GM19351 (cell line): ENCODE measurements at regions not wholly inside any gene's neighbourhood (a gene's known extent, or its start where the extent isn't known, plus 50 kb on each side); places are given as distances from the start of the nearest gene placed in this dataset.

Experiments
- ATAC-seq: cut with Tn5 transposase; IDR thresholded peaks from one replicate; pipeline ENCODE4 v1.9.1; 2021; ENCODE audit warnings: mild to moderate bottlenecking, moderate library complexity; ENCODE audit not compliant: unreplicated experiment

DNA sequence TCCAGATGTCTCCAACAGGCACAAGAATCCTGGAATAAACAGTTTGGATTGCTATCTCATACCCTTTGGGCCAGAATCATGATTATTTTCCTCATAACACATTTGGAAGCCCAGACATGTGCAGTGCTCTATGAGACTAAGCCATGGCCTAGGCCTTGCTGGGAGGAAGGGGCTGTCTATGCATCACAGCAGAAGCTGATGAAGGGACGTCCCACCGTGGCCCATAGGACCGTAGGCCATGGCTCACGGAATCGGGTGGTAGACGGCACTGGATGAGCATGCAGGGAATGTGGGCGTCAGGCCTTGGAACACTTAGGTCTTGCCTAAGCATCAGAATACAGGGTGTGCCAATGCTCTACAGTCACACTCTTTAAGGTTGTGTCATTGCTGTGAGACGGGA is 283.8 kb upstream of the TSHZ3 start:
- ATAC-seq: no peak

DNA sequence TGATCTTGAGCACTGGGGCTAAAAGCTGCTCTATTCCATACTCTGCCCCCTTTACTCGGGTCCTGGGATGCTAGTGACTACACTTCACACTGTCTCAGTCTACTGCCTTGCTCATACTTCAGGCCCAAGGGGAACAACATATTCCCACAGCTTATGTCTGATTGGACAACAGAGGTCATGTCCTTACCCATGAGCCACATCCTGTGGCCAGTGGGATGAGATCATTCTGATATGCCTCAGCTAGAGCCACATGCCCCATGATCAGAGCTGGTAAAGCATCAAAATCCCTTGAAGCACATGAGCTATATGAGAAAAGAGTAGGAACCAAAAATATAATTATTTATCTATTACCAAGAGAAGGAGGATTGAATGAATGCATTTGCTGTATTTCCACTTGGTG is 290.1 kb upstream of the TSHZ3 start:
- ATAC-seq: no peak

DNA sequence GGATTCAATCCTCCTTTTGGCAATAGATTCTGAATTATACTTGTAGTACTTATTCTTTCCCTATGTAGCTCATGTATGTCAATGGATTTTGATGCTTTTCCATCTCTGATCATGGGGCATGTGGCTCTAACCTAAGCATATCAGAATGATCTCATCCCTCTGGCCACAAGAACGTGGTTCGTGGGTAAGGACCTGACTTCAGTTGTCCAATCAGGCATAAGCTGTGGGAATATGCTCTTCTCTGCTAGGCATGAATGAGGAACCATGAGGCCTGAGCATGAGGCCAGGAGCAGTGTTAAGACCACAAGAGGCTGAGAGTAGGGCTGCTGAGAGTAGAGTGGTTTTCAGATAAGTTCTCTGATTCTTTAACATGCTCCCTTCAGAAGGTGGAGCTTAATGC is 292.4 kb upstream of the TSHZ3 start:
- no peak for ATAC-seq

DNA sequence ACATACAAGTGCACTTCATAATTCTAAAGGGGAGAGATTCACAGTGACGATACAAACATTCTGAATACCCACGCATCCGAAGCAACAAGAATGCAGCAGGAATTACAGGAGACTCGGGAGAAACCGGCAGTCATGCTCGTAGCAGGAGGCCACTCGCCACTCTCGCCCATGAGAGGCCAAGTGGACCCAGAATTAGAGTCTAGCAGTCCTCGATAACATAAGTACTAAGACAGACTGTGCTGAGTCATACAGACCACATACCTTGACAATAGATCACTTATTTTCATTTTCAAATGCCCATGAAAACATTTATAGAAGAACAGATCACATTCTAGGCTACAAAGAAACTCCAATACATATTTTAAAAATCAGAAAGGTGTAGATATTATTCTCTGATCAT is 299.1 kb upstream of the TSHZ3 start:
- ATAC-seq: no peak

DNA sequence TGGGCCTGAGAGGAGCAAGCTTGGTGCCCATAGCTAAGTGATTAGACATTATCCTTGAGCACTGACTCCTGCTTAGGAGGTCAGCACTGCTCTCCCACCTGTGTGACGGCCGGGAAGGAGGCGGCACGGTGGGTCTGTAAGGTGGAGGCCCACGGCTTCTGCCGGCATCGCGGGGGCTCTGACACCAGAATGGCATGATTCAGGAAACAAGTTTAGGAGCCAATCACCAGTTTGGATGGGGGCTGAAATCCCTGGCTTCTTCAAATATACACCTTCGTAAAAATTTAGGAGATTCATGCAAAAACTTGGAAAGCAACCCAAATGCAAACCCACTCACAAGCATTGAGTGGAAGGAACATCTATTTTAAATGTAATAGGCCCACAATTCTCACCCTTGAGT is 307.3 kb upstream of the TSHZ3 start:
- no peak for ATAC-seq

DNA sequence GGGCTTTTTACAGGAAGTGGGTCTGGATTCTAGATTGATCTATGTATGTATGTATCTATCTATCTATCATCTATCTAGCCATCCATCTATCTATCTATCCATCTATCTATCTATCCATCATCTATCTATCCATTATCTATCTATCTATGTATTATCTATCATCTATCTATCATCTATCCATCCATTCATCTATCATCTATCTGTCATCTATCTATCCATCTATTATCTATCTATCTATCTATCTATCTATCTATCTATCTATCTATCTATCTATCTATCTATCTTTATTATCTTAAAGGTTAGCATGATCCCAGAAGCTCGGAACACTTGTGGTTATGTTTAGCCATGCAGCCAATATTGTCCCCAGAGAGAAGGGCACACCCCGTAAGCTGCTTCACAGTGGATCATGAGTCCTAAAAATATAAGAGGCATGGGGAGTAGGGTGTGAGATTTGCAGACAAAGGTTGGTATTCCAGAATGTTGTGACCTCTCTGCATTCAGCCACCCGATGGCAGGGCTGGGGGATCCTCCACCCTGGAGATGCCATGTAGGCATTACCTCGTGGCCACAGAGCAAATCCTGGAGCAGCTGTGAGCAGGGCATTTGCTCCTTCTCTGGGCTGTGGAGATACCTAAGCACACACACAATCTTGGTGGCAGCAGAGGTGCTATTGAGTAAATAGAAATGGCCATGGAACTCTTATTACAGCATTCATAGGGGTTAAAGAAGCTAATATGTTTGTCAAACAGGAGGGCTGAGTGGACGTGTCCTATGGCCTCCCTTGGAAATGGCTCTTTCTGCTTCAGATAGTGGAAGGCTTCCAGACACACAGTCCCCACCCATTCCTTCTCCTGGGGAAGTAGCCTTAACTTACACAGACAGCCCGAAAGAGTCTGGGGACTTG is 310.0 kb upstream of the TSHZ3 start:
- ATAC-seq: no peak

DNA sequence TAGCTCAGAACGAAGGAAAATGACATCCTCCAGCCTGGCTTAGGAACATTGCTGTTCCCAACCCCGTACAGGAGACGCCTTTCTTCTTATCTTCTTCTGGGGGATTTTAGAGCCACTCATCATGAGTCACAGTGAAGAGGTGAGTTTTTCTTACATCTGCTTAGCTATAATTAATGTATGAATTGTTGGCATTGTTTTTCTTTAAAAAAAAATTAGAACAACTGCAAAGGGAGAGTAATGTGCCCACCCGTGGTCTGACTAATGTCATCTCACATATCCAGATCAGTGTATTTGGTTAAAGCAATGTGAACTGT is 310.6 kb upstream of the TSHZ3 start:
- ATAC-seq: no peak

DNA sequence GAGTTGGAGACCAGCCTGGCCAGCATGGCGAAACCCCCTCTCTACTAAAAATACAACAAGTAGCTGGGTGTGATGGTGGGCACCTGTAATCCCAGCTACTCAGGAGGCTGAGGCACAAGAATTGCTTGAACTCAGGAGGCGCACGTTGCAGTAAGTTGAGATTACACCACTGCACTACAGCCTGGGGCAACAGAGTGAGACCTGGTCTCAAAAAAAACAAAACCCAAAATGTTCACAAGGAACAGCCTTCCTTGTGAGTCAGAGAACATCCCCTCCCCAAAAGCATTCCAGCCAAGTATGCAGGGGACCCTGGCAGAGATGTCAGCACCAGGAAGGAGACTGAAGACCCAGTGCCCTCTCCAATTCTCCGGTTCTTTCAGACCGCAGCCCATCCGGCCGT is 314.9 kb upstream of the TSHZ3 start:
- ATAC-seq: no peak

DNA sequence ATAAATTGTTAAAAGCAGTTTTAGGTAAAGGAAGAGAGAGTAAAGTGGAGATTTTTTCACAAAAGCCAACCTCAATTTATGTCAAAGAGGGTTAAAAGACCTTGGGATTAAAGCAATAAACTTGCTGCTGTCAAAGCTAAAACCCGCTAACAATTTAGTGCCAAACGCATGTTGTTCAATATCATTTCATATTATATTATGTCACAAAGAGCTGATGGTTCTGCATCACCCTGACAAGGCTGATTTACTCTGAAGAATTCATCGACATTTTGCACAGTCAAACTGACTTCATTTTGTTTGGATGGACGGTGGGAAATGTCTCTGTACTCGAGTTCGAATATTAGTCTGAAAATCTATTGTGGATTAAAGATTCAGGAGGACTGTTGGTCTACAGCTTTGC is 315.8 kb upstream of the TSHZ3 start:
- ATAC-seq: no peak

DNA sequence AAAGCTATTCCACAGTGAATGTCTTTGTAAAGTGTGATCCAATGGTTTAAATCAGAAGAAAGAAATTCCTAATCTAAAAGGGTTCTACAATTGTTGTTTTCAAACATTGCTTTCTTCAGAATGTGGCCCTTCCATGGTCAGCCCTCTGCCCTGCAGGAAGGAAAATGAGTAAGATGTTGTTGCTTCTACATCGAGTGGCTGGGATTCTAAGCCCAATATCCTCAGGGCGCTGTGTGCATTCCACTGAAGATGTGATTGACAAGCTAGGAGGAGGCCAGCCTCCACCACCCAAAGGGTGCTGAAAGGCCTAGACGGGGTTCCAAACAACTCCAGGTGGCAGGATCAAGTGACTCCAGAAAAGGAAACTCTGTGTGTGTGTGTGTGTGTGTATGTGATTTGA is 316.9 kb upstream of the TSHZ3 start:
- ATAC-seq: no peak

DNA sequence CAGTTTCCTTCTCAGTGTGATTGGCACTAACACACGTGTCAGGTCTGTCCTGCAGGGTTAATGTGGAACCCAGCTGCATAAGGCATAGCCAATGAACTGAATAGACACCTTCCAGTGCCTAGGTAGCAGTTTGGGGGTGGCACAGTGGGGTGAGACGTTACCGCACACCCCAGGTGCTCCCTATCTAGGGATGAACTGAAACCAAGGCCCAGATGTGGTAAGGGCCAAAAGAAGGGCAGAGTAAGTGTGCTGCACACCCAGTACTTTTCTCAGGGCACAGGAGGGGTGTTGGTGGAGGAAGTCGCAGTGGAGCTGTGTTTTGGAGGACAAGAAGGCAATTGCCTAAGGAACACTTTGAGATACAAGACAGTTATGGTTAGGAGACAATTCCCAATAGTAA is 317.9 kb upstream of the TSHZ3 start:
- ATAC-seq: no peak

DNA sequence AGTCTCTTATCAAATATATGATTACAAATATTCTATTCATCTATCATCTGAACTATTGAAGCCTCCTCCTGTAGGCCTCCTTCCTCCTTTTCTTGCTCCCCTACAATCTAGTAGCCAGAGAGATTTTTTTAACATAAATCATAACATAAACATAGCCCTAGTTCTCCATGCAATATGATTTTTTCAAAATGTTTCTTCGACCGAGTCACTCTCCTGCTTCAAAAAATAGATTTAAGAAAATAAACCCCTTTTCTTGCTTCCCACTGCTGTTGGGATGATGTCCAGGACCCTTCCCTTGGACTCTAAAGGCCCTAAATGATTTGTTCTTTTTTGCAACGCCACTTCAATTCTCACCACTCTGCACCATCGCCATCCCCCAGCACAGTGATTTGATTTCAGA is 319.7 kb upstream of the TSHZ3 start:
- no peak for ATAC-seq

DNA sequence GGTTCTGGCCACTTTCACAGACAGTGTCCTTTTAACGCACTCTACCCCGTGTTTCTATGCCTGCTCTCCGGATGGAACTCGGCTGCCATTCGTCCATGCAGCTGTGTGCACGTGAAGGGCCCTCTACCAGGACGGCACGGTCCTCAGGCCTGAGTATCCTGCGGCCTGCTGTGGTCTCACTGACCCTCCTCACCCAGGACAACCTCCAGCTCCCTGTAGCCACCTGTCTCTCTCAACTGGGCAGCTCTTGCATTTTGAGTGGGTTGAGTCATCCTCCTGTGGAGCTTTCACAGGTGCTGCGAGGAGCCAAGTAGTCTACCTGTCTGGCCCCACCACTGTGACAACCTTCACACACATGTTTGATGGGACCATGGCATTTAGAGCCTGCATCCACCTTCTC is 321.7 kb upstream of the TSHZ3 start:
- no peak for ATAC-seq

DNA sequence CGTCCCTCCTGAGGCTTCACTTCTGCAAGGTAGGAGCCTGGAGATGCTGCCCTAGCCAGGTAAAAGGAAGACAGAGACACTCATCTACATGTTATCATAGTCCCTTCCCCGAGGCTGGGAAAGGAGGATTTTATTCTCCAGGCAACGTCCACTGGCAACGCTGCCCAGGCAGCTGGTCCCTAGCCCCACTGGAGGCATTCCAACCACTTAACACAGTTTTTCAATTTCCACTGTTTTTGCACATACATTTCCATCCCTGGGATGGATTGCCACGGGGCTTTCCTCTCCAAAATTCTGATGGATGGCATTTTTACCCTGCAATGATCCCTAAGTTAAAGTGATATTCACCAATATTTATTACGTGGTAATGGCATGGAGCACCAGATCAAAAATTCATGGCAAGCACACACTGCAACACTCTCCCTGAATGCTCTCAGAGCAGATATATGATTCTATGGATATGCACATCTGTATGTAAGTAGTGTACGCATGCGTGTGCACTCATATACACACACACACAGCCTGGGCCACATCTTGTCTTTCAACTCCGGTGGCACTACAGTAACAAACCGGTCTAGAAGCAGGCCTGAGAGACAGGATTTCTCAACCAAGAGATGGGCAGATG is 322.3 kb upstream of the TSHZ3 start:
- no peak for ATAC-seq

DNA sequence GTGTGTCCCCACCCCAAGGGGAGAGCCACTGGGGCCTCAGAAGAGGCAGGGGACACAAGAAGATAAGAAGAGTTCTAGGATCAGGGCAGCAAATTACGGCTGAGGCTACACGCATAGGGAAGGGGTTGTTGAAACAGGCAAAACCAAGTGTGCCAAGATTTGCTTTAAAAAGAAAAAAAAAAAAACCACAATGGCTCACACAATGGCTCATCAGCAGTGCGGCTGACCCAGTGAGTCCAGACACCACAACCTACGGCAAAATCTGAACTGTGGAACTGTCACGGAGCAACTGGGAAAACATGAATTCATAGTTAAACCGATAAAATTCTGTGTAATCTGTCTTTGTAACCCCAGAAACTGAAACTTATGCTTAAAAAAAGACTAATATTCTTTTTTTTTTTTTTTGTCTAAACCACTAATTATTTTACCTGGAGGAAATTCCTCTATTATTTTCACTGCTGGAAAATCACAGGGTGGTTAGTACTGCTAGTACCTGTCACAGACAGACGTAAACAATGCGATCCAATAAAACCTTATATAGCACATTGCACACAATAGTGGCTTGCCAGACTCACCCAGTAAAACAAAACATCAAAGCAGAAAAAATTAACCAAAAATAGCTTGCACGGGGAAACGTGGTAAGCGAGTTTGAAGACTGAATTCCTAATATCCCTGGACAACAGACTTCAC is 325.4 kb upstream of the TSHZ3 start:
- ATAC-seq: no peak

DNA sequence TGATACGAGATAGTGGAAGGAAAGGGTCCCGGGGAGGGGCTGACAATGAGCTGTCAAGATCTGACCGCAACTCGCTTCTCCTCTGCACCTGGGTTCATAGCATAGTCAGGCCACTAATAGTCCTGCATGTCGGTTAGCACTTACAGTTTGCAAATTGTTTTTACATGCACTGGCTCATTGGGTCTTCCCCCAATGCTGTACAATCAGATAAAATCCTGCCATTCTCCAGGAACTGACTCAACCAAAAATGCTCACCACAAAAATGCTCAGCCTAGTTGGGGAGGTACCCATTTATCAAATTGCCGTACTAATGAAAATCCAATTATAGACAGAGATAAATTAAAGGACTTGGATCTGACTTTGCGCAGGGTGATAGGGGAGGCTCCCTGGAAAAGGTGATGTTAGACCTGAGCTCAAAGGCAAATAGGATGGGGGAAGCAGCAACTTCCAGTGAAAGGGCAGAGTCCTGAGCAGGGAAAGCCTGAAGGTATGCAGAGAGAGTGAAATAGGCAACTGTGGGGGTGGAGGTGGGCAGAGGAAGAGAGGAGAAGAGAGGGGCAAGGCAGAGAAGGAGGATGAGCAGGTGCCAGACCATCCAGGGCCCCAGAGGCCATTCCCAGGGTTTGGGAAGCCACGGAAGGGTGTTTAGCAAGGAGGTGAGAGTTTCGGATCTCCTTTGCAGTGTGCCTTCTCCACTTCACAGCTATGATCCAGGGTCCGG is 326.1 kb upstream of the TSHZ3 start:
- no peak for ATAC-seq

DNA sequence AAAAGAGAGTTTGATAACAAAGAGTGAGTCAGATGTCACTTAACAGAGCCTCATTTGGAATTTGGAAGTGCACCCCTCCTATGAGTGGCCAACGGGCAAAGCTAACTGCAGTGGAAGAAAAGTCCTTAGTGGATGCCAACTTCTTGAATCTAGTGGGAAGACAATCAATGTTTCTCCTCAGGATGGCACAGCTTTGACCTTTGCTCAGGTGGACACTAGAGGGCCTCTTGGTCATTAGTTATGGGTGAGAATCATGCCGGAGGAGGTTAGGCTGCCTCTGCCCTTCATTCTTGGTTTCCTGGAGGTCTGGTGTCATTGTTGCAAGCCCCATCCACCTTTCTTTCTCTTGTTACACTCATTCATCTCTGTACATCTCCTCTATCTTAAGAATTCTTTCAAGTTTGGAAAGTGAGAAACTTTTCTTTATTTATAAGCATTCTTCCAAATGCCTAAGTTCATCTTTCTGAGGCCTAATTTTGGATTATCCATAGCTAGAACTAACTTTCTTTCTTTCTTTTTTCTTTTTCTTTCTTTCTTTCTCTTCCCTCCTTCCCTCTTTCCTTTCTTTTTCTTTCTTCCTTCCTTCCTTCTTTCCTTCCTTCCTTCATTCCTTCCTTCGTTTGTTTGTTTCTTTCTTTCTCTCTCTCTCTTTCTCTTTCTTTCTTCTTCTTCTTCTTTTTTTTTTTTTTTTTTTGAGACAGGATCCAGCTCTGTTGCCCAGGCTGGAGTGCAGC is 327.2 kb upstream of the TSHZ3 start:
- no peak for ATAC-seq

DNA sequence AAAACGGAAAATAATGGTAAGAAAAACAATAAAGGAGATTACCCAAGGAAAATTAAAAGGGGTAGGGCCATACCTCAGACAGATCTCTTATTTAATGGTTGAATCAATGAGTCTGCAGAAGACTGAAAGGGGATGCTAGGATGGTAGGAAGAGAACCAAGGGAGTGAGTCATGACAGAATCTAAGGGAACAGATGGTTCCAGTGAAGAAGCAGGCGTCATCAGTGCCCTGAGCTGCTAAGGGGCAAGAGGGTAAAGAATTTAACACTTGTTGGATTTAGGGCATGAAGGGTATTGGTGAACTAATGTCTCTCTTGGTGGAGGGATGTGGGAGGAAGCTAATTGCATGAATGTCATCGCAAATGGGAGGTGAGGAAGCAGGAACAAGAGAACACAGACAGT is 329.2 kb upstream of the TSHZ3 start:
- no peak for ATAC-seq

DNA sequence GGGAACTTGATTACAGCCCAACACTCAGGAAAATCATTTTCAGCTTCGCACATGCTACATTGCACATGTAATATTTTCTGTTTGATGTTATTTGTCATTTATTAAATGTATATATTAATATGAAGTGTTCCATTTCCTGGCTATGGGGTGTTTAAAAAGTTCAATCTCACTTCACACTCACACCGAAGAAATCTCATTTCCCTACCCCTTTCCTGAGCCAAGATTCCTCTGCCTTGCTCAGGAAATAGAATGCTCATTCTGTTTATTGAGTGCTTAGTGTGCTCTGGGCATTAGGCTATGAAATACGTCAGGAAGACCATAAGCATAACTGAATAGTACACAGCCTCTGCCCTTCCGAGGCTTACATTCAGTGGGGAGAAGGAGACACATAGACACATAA is 331.9 kb upstream of the TSHZ3 start:
- no peak for ATAC-seq

DNA sequence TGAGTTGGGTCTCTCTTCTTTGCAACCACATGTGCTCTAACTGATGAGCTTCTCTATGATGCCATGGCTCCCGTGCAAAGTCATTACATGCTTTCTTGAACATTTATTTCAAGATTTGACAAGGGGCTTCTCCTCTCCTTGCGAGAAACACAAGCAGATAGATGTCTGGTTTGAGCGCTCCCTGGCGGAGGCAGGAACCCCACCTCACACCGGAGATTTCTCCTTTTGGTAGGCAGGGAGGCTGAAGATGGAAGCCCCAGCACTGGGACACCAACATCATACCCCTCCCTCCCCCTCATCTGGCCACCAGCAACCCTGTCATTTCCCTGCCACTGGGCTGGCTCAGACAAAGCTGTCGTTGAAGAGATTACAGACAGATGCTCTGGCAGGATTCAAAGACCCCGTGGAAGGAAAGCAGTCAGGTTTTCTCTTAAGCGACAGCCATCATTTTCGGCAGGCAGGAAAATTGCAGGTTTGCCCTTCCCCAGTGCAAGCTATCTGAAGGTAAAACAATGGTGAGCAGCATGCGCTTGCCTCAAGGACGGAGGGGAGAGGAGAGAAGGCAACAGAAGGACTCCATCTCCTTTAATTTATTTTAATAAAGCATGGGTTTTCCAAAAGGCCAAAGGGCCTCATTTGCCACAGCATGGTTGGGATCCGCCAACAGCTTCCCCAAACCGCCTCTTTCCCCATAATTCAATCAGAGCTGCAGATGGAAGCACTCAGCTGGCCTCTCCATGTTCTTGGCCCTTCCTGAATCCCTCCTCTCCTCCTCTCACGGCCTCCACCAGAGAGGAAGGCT is 344.1 kb upstream of the TSHZ3 start:
- ATAC-seq: no peak
